ENCODE measurements at regions not wholly inside any gene's neighbourhood (a gene's known extent, or its start where the extent isn't known, plus 50 kb on each side); places are given as distances from the start of the nearest gene placed in this dataset.

- no peak for DNase-seq (ENCODE audit: low read depth in 2 of 2)
Measured at GRCh38 chr6:4382362-4382853, 247.0 kb upstream of the ECI2 start.

GRCh38 chr6:4381381-4381780, 246.0 kb upstream of the ECI2 start:
- peak; percentile 69 to 93 for DNase-seq (ENCODE audit: low read depth in 2 of 2)

- DNase-seq (ENCODE audit: low read depth in 2 of 2): peak; percentile 69 to 73
Measured at GRCh38 chr6:4380881-4381281, 245.5 kb upstream of the ECI2 start.

- DNase-seq (ENCODE audit: low read depth in 2 of 2): no peak
Measured at GRCh38 chr6:4379958-4380357, 244.6 kb upstream of the ECI2 start.

- no peak for DNase-seq (ENCODE audit: low read depth in 2 of 2)
Measured at GRCh38 chr6:4378319-4378996, 243.1 kb upstream of the ECI2 start.

GRCh38 chr6:4377603-4378002, 242.2 kb upstream of the ECI2 start:
- no peak for DNase-seq (ENCODE audit: low read depth in 2 of 2)

GRCh38 chr6:4374216-4374615, 238.8 kb upstream of the ECI2 start:
- DNase-seq (ENCODE audit: low read depth in 2 of 2): no peak

- DNase-seq (ENCODE audit: low read depth in 2 of 2): no peak
Measured at GRCh38 chr6:4372866-4373265, 237.5 kb upstream of the ECI2 start.

GRCh38 chr6:4371207-4371921, 236.0 kb upstream of the ECI2 start:
- peak; percentile 72 to 80 for DNase-seq (ENCODE audit: low read depth in 2 of 2)

- DNase-seq (ENCODE audit: low read depth in 2 of 2): peak in 1 of 2 donors; percentile 84
Measured at GRCh38 chr6:4370066-4370465, 234.7 kb upstream of the ECI2 start.

- peak; percentile 71 to 93 for DNase-seq (ENCODE audit: low read depth in 2 of 2)
Measured at GRCh38 chr6:4369616-4370015, 234.2 kb upstream of the ECI2 start.

GRCh38 chr6:4368649-4369048, 233.3 kb upstream of the ECI2 start:
- no peak for DNase-seq (ENCODE audit: low read depth in 2 of 2)

GRCh38 chr6:4367643-4368042, 232.3 kb upstream of the ECI2 start:
- DNase-seq (ENCODE audit: low read depth in 2 of 2): no peak

GRCh38 chr6:4366635-4367395, 231.4 kb upstream of the ECI2 start:
- DNase-seq (ENCODE audit: low read depth in 2 of 2): no peak

GRCh38 chr6:4365686-4366085, 230.3 kb upstream of the ECI2 start:
- no peak for DNase-seq (ENCODE audit: low read depth in 2 of 2)

GRCh38 chr6:4364711-4365110, 229.3 kb upstream of the ECI2 start:
- DNase-seq (ENCODE audit: low read depth in 2 of 2): no peak

GRCh38 chr6:4364172-4364571, 228.8 kb upstream of the ECI2 start:
- DNase-seq (ENCODE audit: low read depth in 2 of 2): no peak

- DNase-seq (ENCODE audit: low read depth in 2 of 2): no peak
Measured at GRCh38 chr6:4363656-4364055, 228.3 kb upstream of the ECI2 start.

GRCh38 chr6:4362326-4362725, 227.0 kb upstream of the ECI2 start:
- no peak for DNase-seq (ENCODE audit: low read depth in 2 of 2)

GRCh38 chr6:4360920-4361319, 225.5 kb upstream of the ECI2 start:
- DNase-seq (ENCODE audit: low read depth in 2 of 2): no peak

GRCh38 chr6:4359108-4359730, 223.8 kb upstream of the ECI2 start:
- no peak for DNase-seq (ENCODE audit: low read depth in 2 of 2)
